Colonic mucosa (tissue), 4 donors: ENCODE measurements at regions not wholly inside any gene's neighbourhood (a gene's known extent, or its start where the extent isn't known, plus 50 kb on each side); places are given as distances from the start of the nearest gene placed in this dataset.

ENCODE experiments used
- DNase-seq: peaks from one replicate; pipeline ENCODE4 v3.0.0-alpha.2; 2020
- H3K27ac ChIP-seq: fragments of 200-600 bp; one replicate; pipeline ENCODE4 v1.8.0; 2021
- H3K27me3 ChIP-seq: fragments of 200-600 bp; one replicate; pipeline ENCODE4 v1.8.0; 2021
- H3K36me3 ChIP-seq: fragments of 200-600 bp; one replicate; pipeline ENCODE4 v1.8.0; 2021
- H3K4me1 ChIP-seq: fragments of 200-600 bp; one replicate; pipeline ENCODE4 v1.8.0; 2021; ENCODE audit warnings: mild to moderate bottlenecking
- H3K4me3 ChIP-seq: fragments of 200-600 bp; one replicate; pipeline ENCODE4 v1.8.0; 2021
- H3K9ac ChIP-seq, 2 donors: one replicate each; pipeline ENCODE4 v1.7.0; 2013; ENCODE audit warnings: control low read depth in 2 of 2, low read depth in 2 of 2, low read length in 2 of 2
- H3K9me3 ChIP-seq: fragments of 200-600 bp; one replicate; pipeline ENCODE4 v1.8.0; 2021
- CTCF ChIP-seq: fragments of 200-600 bp; IDR thresholded peaks from one replicate; pipeline ENCODE4 v1.8.0; 2022; ENCODE audit warnings: antibody characterized with exemption, mild to moderate bottlenecking
- intact Hi-C: fragments of 100-400 bp; cut with DNase I; formaldehyde crosslinking; loops from one replicate; pipeline ENCODE4 v1.14.1; 2022
- donor health status: healthy.
- donor health status: DM: no; HTN: no; CAD: no.
- donor health status: DM: no; HTN: no; CAD: no.

- Histone ChIP-seq H3K27me3 (no peaks in the 10 kb centered on the region), H3K4me1 (no peaks in the 10 kb centered on the region), H3K27ac (no peak overlapping the region), H3K36me3 (no peaks in the 10 kb centered on the region), H3K9ac (no peak overlapping the region), H3K9me3 (no peaks in the 10 kb centered on the region), H3K4me3 (no peak overlapping the region)
- no peak for TF ChIP-seq CTCF
- DNase-seq, result no peak
- intact Hi-C loops, result no loop called here
These were observed 316.8 kb downstream of the BRINP1 start for GRCh38 chr9:119052339-119053030.

DNA sequence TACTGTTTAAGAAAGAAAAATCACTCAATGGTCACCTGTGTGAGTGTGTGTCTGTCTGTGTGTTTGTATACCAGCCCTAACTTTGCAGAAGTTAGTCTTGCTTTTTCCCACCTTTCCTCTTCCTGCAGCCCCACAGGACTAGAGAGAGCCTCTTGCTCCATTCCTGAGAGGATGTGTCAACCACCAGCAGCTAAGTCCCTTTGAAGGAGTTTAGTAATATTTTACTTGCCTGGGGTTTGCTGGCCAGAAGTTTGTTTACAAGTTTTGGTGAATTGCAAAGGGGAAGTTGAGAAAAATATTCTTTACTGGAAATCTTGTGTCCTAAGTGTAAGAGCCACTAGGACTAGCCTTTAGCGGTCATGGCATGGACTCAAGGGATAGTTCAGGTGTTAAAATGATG lies 316.2 kb downstream of the BRINP1 start:
- H3K4me1 ChIP-seq, result no peaks in the 10 kb centered on the region
- DNase-seq, result no peak
- H3K27ac ChIP-seq, result no peak overlapping the region

GRCh38 chr9:119060629-119061385 lies 308.4 kb downstream of the BRINP1 start:
- H3K27me3 ChIP-seq, result no peaks in the 10 kb centered on the region
- H3K4me1 ChIP-seq, result no peaks in the 10 kb centered on the region
- H3K27ac ChIP-seq, result no peak overlapping the region
- no peaks in the 10 kb centered on the region for H3K9me3 ChIP-seq
- no peak for TF ChIP-seq CTCF
- no peak overlapping the region for H3K4me3 ChIP-seq
- intact Hi-C loops, result no loop called here
- no peak for DNase-seq
- H3K36me3 ChIP-seq, result no peaks in the 10 kb centered on the region
- no peak overlapping the region for H3K9ac ChIP-seq

More for the DNA sequence above, 316.2 kb downstream of the BRINP1 start:
- no peaks in the 10 kb centered on the region for H3K36me3 ChIP-seq
- TF ChIP-seq CTCF, result no peak
- H3K4me3 ChIP-seq, result no peak overlapping the region
- intact Hi-C loops, result no loop called here
- no peaks in the 10 kb centered on the region for H3K9me3 ChIP-seq
- H3K27me3 ChIP-seq, result no peaks in the 10 kb centered on the region
- no peak overlapping the region for H3K9ac ChIP-seq

DNA sequence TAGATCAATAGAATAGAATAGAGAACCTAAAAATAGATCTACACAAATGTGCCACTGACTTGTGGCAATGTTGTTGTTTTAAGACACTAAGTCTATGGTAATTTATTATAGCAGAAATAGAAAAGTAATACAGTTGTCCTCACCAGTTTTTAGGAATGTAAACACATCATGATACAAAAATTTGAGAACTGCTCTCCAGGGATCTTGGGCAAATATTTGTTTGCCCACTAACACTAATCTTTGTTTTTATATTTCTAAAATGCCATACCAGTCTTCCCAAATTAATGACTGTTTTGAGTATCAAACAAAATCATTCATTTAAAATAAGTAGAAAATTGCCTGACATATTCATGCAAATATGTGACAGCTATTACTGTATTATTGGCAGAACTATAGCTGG lies 297.6 kb downstream of the BRINP1 start:
- no peak for TF ChIP-seq CTCF
- H3K4me1 ChIP-seq, result no peaks in the 10 kb centered on the region
- H3K9me3 ChIP-seq, result no peaks in the 10 kb centered on the region
- no peaks in the 10 kb centered on the region for H3K36me3 ChIP-seq
- H3K27ac ChIP-seq, result no peak overlapping the region
- no peak overlapping the region for H3K9ac ChIP-seq
- H3K4me3 ChIP-seq, result no peak overlapping the region
- DNase-seq, result no peak
- intact Hi-C loops, result no loop called here
- H3K27me3 ChIP-seq, result no peaks in the 10 kb centered on the region

- H3K27ac ChIP-seq, result no peak overlapping the region
- no peaks in the 10 kb centered on the region for H3K9me3 ChIP-seq
- H3K4me1 ChIP-seq, result no peaks in the 10 kb centered on the region
- intact Hi-C loops, result no loop called here
- H3K4me3 ChIP-seq, result no peak overlapping the region
- H3K27me3 ChIP-seq, result no peaks in the 10 kb centered on the region
- H3K36me3 ChIP-seq, result no peaks in the 10 kb centered on the region
- no peak overlapping the region for H3K9ac ChIP-seq
- DNase-seq, result no peak
- TF ChIP-seq CTCF, result no peak
These were observed 295.2 kb downstream of the BRINP1 start for GRCh38 chr9:119074017-119074416.
